ENCODE measurements at regions not wholly inside any gene's neighbourhood (a gene's known extent, or its start where the extent isn't known, plus 50 kb on each side); places are given as distances from the start of the nearest gene placed in this dataset.

- TF ChIP-seq, protein P1, sequence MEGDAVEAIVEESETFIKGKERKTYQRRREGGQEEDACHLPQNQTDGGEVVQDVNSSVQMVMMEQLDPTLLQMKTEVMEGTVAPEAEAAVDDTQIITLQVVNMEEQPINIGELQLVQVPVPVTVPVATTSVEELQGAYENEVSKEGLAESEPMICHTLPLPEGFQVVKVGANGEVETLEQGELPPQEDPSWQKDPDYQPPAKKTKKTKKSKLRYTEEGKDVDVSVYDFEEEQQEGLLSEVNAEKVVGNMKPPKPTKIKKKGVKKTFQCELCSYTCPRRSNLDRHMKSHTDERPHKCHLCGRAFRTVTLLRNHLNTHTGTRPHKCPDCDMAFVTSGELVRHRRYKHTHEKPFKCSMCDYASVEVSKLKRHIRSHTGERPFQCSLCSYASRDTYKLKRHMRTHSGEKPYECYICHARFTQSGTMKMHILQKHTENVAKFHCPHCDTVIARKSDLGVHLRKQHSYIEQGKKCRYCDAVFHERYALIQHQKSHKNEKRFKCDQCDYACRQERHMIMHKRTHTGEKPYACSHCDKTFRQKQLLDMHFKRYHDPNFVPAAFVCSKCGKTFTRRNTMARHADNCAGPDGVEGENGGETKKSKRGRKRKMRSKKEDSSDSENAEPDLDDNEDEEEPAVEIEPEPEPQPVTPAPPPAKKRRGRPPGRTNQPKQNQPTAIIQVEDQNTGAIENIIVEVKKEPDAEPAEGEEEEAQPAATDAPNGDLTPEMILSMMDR (IDR thresholded peaks at IDR 0.05) = no peak
- TF ChIP-seq POLR2A (IDR thresholded peaks at IDR 0.05) (no peak), EP300 (IDR thresholded peaks at IDR 0.05) (no peak)
Observed at GRCh38 chr13:28607187-28607955, 51.6 kb upstream of the POMP start.
